GM12873 (cell line): ENCODE measurements at regions not wholly inside any gene's neighbourhood (a gene's known extent, or its start where the extent isn't known, plus 50 kb on each side); places are given as distances from the start of the nearest gene placed in this dataset.

Experiments
- CTCF ChIP-seq: IDR thresholded peaks from 2 replicates; pipeline ENCODE4 v1.5.1; 2012; ENCODE audit warnings: low read depth, mild to moderate bottlenecking, moderate library complexity, low read length, control low read depth; ENCODE audit not compliant: insufficient read depth; ENCODE audit errors: missing control alignments

- no peak for TF ChIP-seq CTCF
Measured at GRCh38 chr13:53321296-53321801, 292.7 kb downstream of the OLFM4 start.

GRCh38 chr13:53324656-53325055, 296.0 kb downstream of the OLFM4 start:
- TF ChIP-seq CTCF = no peak

GRCh38 chr13:53326716-53327115, 298.1 kb downstream of the OLFM4 start:
- TF ChIP-seq CTCF = no peak

GRCh38 chr13:53327680-53328315, 299.2 kb downstream of the OLFM4 start:
- TF ChIP-seq CTCF = no peak

GRCh38 chr13:53336441-53337160, 308.0 kb downstream of the OLFM4 start:
- no peak for TF ChIP-seq CTCF

GRCh38 chr13:53338760-53339159, 310.1 kb downstream of the OLFM4 start:
- peak; percentile 31 for TF ChIP-seq CTCF

GRCh38 chr13:53340505-53341143, 312.0 kb downstream of the OLFM4 start:
- TF ChIP-seq CTCF = no peak
